H9 (cell line): ENCODE measurements at regions not wholly inside any gene's neighbourhood (a gene's known extent, or its start where the extent isn't known, plus 50 kb on each side); places are given as distances from the start of the nearest gene placed in this dataset.

Experiments used
- DNase-seq: peaks from one replicate; pipeline ENCODE4 v3.0.0-alpha.2; 2017
- H2AFZ ChIP-seq: one replicate; pipeline ENCODE4 v1.6.1; 2013; ENCODE audit warnings: mild to moderate bottlenecking, low read length, control low read depth, moderate library complexity
- H2AK5ac ChIP-seq: 2 replicates; pipeline ENCODE4 v1.6.1; 2013; ENCODE audit warnings: low read length, control low read depth, mixed read lengths; ENCODE audit not compliant: insufficient read length
- H2BK120ac ChIP-seq: one replicate; pipeline ENCODE4 v1.6.1; 2013; ENCODE audit warnings: low read depth, mild to moderate bottlenecking, low read length, control low read depth, inconsistent platforms; ENCODE audit not compliant: poor library complexity, severe bottlenecking
- H2BK12ac ChIP-seq: 2 replicates; pipeline ENCODE4 v1.6.1; 2013; ENCODE audit warnings: low read length, control low read depth, mixed read lengths, low read depth; ENCODE audit not compliant: insufficient read length
- H2BK15ac ChIP-seq: 2 replicates; pipeline ENCODE4 v1.6.1; 2013; ENCODE audit warnings: low read depth, low read length, control low read depth
- H2BK20ac ChIP-seq: one replicate; pipeline ENCODE4 v1.6.1; 2013; ENCODE audit warnings: low read depth, mild to moderate bottlenecking, low read length, control low read depth, inconsistent platforms; ENCODE audit not compliant: poor library complexity, severe bottlenecking
- H2BK5ac ChIP-seq: 2 replicates; pipeline ENCODE4 v1.6.1; 2013; ENCODE audit warnings: low read length, control low read depth, mixed read lengths; ENCODE audit not compliant: insufficient read length
- H3K14ac ChIP-seq: 2 replicates; pipeline ENCODE4 v1.6.1; 2013; ENCODE audit warnings: low read length, control low read depth; ENCODE audit not compliant: insufficient read depth
- H3K18ac ChIP-seq: 2 replicates; pipeline ENCODE4 v1.6.1; 2013; ENCODE audit warnings: low read depth, mild to moderate bottlenecking, mixed read lengths, low read length, control low read depth; ENCODE audit not compliant: insufficient read length
- H3K23ac ChIP-seq: 2 replicates; pipeline ENCODE4 v1.6.1; 2013; ENCODE audit warnings: low read length, control low read depth, mixed read lengths, low read depth; ENCODE audit not compliant: insufficient read length
- H3K23me2 ChIP-seq: 2 replicates; pipeline ENCODE4 v1.6.1; 2013; ENCODE audit warnings: low read depth, mild to moderate bottlenecking, mixed read lengths, low read length, control low read depth; ENCODE audit not compliant: insufficient read length, poor library complexity, severe bottlenecking
- H3K27ac ChIP-seq: 2 replicates; pipeline ENCODE4 v1.5.1; 2013; ENCODE audit warnings: low read length, control low read depth, mixed read lengths, low read depth; ENCODE audit not compliant: insufficient read length
- H3K27me3 ChIP-seq: 2 replicates; pipeline ENCODE4 v1.6.1; 2013; ENCODE audit warnings: low read length, control low read depth, inconsistent platforms; ENCODE audit not compliant: insufficient read depth
- H3K4ac ChIP-seq: 2 replicates; pipeline ENCODE4 v1.6.1; 2013; ENCODE audit warnings: low read depth, mild to moderate bottlenecking, control low read depth, inconsistent platforms, low read length, moderate library complexity
- H3K4me1 ChIP-seq: 2 replicates; pipeline ENCODE4 v1.6.1; 2013; ENCODE audit warnings: low read length, control low read depth, inconsistent platforms; ENCODE audit not compliant: insufficient read depth
- H3K4me2 ChIP-seq: 2 replicates; pipeline ENCODE4 v1.6.1; 2013; ENCODE audit warnings: low read length, control low read depth, mixed read lengths; ENCODE audit not compliant: insufficient read length, insufficient read depth
- H3K56ac ChIP-seq: 2 replicates; pipeline ENCODE4 v1.6.1; 2013; ENCODE audit warnings: low read depth, mild to moderate bottlenecking, mixed read lengths, low read length, control low read depth; ENCODE audit not compliant: insufficient read length
- H3K79me1 ChIP-seq: 2 replicates; pipeline ENCODE4 v1.6.1; 2013; ENCODE audit warnings: low read depth, mild to moderate bottlenecking, moderate library complexity, low read length, control low read depth, inconsistent platforms; ENCODE audit not compliant: insufficient read depth, poor library complexity, severe bottlenecking
- H3K79me2 ChIP-seq: 2 replicates; pipeline ENCODE4 v1.6.1; 2013; ENCODE audit warnings: low read length, control low read depth, inconsistent platforms; ENCODE audit not compliant: insufficient read depth
- H3K9ac ChIP-seq: 2 replicates; pipeline ENCODE4 v1.6.1; 2013; ENCODE audit warnings: low read length, control low read depth, mixed read lengths; ENCODE audit not compliant: insufficient read length; ENCODE audit errors: extremely low read depth
- H3K9me3 ChIP-seq: one replicate; pipeline ENCODE4 v1.6.1; 2013; ENCODE audit warnings: low read depth, low read length, inconsistent platforms; ENCODE audit not compliant: control insufficient read depth
- H3T11ph ChIP-seq: one replicate; pipeline ENCODE4 v1.6.1; 2013; ENCODE audit warnings: mild to moderate bottlenecking, low read length, control low read depth, inconsistent platforms
- H4K20me1 ChIP-seq: one replicate; pipeline ENCODE4 v1.6.1; 2013; ENCODE audit not compliant: control insufficient read depth, insufficient read length, insufficient read depth
- H4K5ac ChIP-seq: 2 replicates; pipeline ENCODE4 v1.6.1; 2013; ENCODE audit warnings: low read depth, mild to moderate bottlenecking, mixed read lengths, low read length, control low read depth; ENCODE audit not compliant: insufficient read length
- H4K8ac ChIP-seq: replicated peaks from 2 replicates; pipeline ENCODE4 v1.6.1; 2013; ENCODE audit warnings: low read length, control low read depth, mixed read lengths, low read depth; ENCODE audit not compliant: insufficient read length
- H4K91ac ChIP-seq: 2 replicates; pipeline ENCODE4 v1.6.1; 2013; ENCODE audit warnings: low read depth, mild to moderate bottlenecking, moderate library complexity, mixed read lengths, low read length, control low read depth; ENCODE audit not compliant: insufficient read length
- H3K27ac Mint-ChIP-seq, 3 experiments: 2 replicates in 2 of 3; 3 replicates in 1 of 3; pipeline ENCODE4 v1.8.0; 2020 to 2021; ENCODE audit warnings: mixed read lengths in 3 of 3, mild to moderate bottlenecking in 1 of 3, moderate library complexity in 1 of 3
- H3K27me3 Mint-ChIP-seq: 2 replicates; pipeline ENCODE4 v1.8.0; 2021; ENCODE audit warnings: low read depth, mild to moderate bottlenecking, moderate library complexity, mixed read lengths
- H3K36me3 Mint-ChIP-seq, 3 experiments: 2 replicates in 2 of 3; 3 replicates in 1 of 3; pipeline ENCODE4 v1.8.0; 2020 to 2021; ENCODE audit warnings: low read depth in 3 of 3, mixed read lengths in 3 of 3; ENCODE audit not compliant: insufficient read depth in 1 of 3
- H3K4me1 Mint-ChIP-seq, 2 experiments: 2 replicates each; pipeline ENCODE4 v1.8.0; 2020; ENCODE audit warnings: mixed read lengths in 2 of 2
- H3K4me3 Mint-ChIP-seq, 2 experiments: 2 replicates in 1 of 2; 3 replicates in 1 of 2; pipeline ENCODE4 v1.8.0; 2020 to 2021; ENCODE audit warnings: mild to moderate bottlenecking in 2 of 2, mixed read lengths in 2 of 2, moderate library complexity in 1 of 2
- H3K9me3 Mint-ChIP-seq, 2 experiments: 2 replicates in 1 of 2; 3 replicates in 1 of 2; pipeline ENCODE4 v1.8.0; 2020; ENCODE audit warnings: mild to moderate bottlenecking in 2 of 2, mixed read lengths in 2 of 2, moderate library complexity in 1 of 2
- CTCF ChIP-seq: fragments of 200-600 bp; sonication (generic); conservative IDR thresholded peaks from 3 replicates; pipeline ENCODE4 v1.8.0; 2021; ENCODE audit warnings: antibody characterized with exemption, mild to moderate bottlenecking
- WGBS: extraction: QIAGEN DNeasy Blood & Tissue Kit; methylation state at CpG from one replicate; pipeline ENCODE4 v1.1.7; 2013; ENCODE audit warnings: missing lambda C conversion rate, low lambda C conversion rate, mixed read lengths; ENCODE audit not compliant: insufficient read length; ENCODE audit errors: extremely low coverage; 5-methylcytosine and 5-hydroxymethylcytosine counted together

- Histone ChIP-seq H3K23ac (no peak overlapping the region), H2BK120ac (no peak overlapping the region), H3K14ac (no peak overlapping the region), H3K4ac (no peak overlapping the region), H3T11ph (no peak overlapping the region), H2BK15ac (peak overlapping the region; percentile 15; the same call in 1 of the 2 replicates), H3K9ac (no peak overlapping the region), H4K91ac (no peak overlapping the region), H4K8ac (no peak overlapping the region), H3K23me2 (no peaks in the 10 kb centered on the region), H3K56ac (no peak overlapping the region), H3K27me3 (no peaks in the 10 kb centered on the region), H2BK12ac (no peak overlapping the region), H3K4me1 (no peaks in the 10 kb centered on the region), H3K79me2 (no peaks in the 10 kb centered on the region; the same call in 1 of the 2 replicates), H4K5ac (no peak overlapping the region), H2BK20ac (no peak overlapping the region), H4K20me1 (no peaks in the 10 kb centered on the region), H3K18ac (no peak overlapping the region), H3K79me1 (no peaks in the 10 kb centered on the region), H2BK5ac (no peak overlapping the region), H2AK5ac (no peak overlapping the region), H3K27ac (no peak overlapping the region), H3K9me3 (no peaks in the 10 kb centered on the region), H2AFZ (no peak overlapping the region), H3K4me2 (no peak overlapping the region)
- Mint-ChIP-seq H3K4me3 (no peak overlapping the region), H3K9me3 (peaks cover 0 to 3% of the 10 kb centered on the region in 2 experiments; a peak in 1 of 5 replicates), H3K36me3 (no peaks in the 10 kb centered on the region), H3K27me3 (no peaks in the 10 kb centered on the region), H3K27ac (no peak overlapping the region), H3K4me1 (no peaks in the 10 kb centered on the region)
- no peak for TF ChIP-seq CTCF
- no CpG with 5 or more reads among the region's 5 CpGs for WGBS
- DNase-seq, result no peak
Measured at GRCh38 chr5:57862471-57862911, 379.9 kb upstream of the ACTBL2 start.
